ENCODE measurements at regions not wholly inside any gene's neighbourhood (a gene's known extent, or its start where the extent isn't known, plus 50 kb on each side); places are given as distances from the start of the nearest gene placed in this dataset.
A peak's percentile ranks its signal among the peaks of the same experiment; 100 is the strongest.

GRCh38 chr17:74037320-74037719 is 166.2 kb upstream of the RPL38 start:
- DNase-seq (ENCODE audit: insufficient read length, low spot score) (no peak), FAIRE-seq (no peak)
- no peak for TF ChIP-seq POLR2A (IDR thresholded peaks at IDR 0.05; ENCODE audit: low read depth, low read length)

DNA sequence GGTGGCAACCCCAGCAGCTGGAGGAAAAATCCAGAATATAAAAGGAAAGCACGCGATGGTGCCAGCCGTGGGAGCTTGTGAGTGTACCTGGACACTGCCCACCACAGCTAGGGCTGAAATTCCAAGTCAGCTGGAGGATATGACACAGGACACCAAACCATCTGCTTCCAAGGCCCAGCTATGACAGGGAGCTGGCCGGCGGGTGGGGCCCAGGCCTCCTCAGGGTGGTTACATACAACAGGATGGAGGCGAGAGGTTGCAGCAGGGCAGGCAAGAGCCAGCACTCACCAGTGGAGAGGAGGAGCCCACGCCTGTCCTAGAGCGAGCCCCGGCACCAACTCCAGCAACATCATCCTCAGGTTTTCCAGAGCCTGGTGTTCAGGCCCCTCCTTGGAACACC is 163.2 kb upstream of the RPL38 start:
- DNase-seq (ENCODE audit: insufficient read length, low spot score) (no peak), FAIRE-seq (no peak)
- no peak for TF ChIP-seq POLR2A (IDR thresholded peaks at IDR 0.05; ENCODE audit: low read depth, low read length)

- DNase-seq (ENCODE audit: insufficient read length, low spot score) (no peak), FAIRE-seq (no peak)
- TF ChIP-seq POLR2A (IDR thresholded peaks at IDR 0.05; ENCODE audit: low read depth, low read length): no peak
Measured at GRCh38 chr17:74040729-74041128, 162.7 kb upstream of the RPL38 start.

DNA sequence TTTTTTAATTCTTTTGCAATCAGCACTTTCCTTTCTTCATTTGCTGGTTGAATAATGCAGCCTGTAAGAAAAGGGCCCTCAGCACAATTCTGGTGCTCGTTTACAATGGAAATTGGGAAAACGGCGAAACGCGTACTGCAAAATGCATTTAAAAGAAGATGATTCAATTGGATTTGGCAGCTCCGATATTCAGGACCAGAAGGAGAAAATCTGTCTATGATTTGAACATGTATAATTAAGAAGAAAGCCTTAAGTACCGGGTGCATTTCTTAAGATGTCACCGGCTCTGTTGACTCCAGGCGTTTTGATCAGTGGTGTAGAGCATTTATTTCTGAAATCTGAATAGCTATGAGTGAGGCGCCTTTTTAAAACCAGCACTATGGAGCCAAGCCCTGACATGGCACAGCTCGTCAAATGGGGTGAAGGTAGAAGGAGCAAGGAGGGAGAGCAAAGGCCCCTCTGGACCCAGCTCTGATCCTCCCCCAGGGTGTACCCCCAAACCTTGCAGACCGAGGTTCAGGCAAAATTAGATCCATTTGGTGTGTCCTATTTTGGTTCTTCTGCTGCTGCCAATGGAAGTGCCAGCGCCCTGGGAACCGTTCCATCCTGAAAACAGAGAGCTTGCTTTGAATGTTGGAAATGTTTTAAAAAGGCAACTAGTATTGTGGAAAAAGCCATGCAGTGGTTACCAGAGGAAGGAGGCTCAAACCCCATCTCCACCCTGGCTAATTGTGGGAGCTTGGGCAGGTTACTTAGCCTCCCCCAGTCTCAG is 161.4 kb upstream of the RPL38 start:
- DNase-seq (ENCODE audit: insufficient read length, low spot score) (no peak), FAIRE-seq (no peak)
- TF ChIP-seq POLR2A (IDR thresholded peaks at IDR 0.05; ENCODE audit: low read depth, low read length): no peak

DNA sequence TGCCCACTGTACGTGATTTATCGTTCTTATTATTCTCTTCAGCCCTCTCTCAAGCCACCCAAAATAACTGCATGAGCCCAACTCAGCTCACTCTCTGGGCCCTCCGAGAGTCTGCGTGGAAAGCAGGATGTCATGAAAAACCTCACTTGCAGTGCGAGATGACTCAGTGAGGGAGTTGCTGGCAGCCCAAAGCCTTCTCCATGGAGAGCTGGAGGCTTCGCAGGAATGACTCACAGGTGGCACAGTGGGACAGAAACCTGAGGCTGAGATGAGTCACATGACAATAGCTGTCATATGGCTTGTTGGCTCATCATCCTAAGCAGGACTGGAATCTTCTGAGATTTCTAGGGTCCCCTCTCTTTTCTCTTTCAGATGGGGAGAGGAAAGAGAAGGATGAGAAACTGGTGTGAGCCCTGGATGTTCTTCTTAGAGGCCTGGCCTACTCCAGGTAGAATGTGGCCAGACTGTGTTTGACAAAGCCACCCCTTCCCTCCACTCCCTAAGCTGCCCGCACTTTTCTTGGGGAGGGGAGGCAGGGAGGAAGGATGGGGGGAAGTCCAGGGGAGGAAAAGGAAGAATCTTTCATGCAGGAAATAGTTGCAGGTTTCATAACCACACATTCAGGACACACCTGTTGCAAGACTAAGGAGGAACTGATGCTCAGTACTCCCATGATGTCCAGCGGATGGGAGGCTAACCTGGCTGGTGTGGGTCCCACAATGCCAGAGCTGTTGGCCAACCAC is 160.6 kb upstream of the RPL38 start:
- TF ChIP-seq POLR2A (IDR thresholded peaks at IDR 0.05; ENCODE audit: low read depth, low read length): no peak
- peak; percentile 98 for DNase-seq (ENCODE audit: insufficient read length, low spot score)
- FAIRE-seq: no peak

- no peak for TF ChIP-seq POLR2A (IDR thresholded peaks at IDR 0.05; ENCODE audit: low read depth, low read length)
- no peak for FAIRE-seq
- no peak for DNase-seq (ENCODE audit: insufficient read length, low spot score)
Measured at GRCh38 chr17:74043976-74044375, 159.5 kb upstream of the RPL38 start.

DNA sequence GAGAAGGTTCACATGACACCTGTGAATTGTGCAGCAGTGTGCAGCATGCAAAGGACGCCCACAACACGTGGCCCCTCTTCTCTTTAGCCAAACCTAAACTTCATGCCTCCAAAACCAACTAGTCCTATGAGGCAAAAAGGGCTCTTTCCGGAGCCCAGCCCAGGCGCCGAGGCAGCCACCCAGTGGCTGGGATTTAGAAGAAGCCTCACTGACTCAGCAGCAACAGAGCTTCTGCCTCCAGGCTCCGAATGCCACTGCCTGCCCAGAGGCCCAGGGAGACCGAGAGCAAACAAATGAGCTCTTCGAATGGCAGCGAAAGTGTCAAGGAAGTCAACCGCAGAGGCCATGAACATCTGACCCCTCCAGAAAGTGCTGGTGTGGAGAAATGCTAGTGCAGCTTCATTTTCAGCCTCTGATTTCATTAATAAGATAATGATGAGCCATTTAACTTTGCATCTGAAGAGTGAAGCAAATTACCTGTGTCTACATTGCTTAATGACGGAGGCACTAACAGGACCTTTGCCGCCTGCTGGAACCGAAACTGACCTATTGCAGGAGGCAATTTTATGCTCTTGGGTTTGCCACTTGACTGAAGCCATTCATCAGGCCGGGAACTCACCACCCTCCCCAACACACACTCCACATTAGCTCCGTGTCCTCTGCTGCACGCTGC is 157.7 kb upstream of the RPL38 start:
- DNase-seq (ENCODE audit: insufficient read length, low spot score): no peak
- FAIRE-seq: no peak
- no peak for TF ChIP-seq POLR2A (IDR thresholded peaks at IDR 0.05; ENCODE audit: low read depth, low read length)

- no peak for DNase-seq (ENCODE audit: insufficient read length, low spot score)
- no peak for TF ChIP-seq POLR2A (IDR thresholded peaks at IDR 0.05; ENCODE audit: low read depth, low read length)
- no peak for FAIRE-seq
Measured at GRCh38 chr17:74049167-74049966, 154.1 kb upstream of the RPL38 start.

- no peak for DNase-seq (ENCODE audit: insufficient read length, low spot score)
- no peak for TF ChIP-seq POLR2A (IDR thresholded peaks at IDR 0.05; ENCODE audit: low read depth, low read length)
- no peak for FAIRE-seq
Measured at GRCh38 chr17:74049967-74050458, 153.5 kb upstream of the RPL38 start.

DNA sequence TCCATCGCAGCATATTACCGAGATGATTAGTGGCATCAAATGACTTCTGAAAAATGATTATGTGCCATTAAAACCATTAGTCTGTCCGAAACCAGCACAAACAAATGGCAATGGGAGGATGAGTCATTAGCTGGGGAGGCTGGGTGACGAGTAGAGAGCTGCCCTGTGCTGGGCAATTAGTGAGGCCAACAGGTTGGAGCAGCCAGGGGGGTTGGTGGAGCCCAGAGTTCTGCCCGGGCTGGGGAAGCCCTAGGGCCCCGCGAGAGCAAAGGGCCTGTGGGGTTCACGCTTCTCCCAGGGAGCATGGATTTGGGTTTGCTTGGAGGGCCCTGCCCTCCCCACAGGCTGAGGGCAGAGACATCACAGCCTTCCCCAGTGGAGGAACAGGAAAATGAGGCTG is 152.1 kb upstream of the RPL38 start:
- TF ChIP-seq POLR2A (IDR thresholded peaks at IDR 0.05; ENCODE audit: low read depth, low read length): no peak
- FAIRE-seq (no peak), DNase-seq (ENCODE audit: insufficient read length, low spot score) (no peak)

DNA sequence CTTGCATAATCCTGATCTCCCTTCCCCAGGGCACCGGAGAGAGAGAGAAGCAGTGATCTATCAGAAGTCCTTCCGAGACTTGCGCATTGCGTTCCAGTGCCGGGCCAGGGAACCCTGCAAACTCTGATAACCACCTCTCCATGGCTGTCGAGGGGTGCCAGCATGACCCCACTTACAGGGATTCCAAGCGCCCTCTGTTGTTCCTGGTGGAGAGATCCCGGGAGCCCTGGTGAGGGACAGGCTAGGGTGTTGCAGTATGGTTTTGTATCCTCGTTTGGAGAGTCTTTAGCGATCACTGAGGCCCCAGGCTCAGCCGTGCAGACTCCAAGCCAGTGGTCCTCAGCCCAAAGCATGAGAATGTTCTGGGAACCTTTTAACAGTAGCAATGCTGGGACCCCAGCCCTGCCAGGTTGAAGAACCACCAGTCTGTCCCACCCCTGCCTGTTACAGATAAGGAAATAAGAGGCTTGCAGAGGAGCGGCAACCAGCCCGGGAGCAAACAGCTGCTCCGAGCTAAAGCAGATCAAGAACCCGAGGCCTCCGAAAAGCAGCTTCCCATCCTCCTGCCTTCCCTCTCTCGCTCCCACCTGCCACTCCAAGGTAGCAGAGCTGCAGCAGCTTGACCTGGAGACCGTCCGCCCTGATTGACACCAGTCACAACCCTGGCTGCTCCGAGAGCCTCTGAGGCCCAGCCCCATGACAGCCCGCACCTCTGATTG is 150.3 kb upstream of the RPL38 start:
- TF ChIP-seq POLR2A (IDR thresholded peaks at IDR 0.05; ENCODE audit: low read depth, low read length): no peak
- no peak for FAIRE-seq
- no peak for DNase-seq (ENCODE audit: insufficient read length, low spot score)

DNA sequence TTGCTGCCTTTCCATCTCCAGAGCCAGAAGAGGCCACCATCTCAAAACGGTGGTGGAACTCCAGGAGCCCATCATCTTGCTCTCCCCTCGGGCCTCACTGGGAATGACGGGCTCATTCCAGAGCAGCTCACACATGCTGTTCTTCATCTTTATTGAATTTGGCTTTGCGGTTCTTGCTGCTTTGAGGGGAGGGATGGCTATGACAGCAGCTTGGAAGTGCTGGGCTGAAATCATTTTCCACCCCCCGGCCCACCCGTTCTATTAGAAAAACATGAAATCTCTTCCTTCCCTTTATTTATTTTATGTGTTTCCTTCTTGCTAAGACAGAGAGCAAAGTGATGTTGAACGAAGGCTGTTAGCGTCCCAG is 149.8 kb upstream of the RPL38 start:
- no peak for DNase-seq (ENCODE audit: insufficient read length, low spot score)
- no peak for TF ChIP-seq POLR2A (IDR thresholded peaks at IDR 0.05; ENCODE audit: low read depth, low read length)
- no peak for FAIRE-seq

- FAIRE-seq (no peak), DNase-seq (ENCODE audit: insufficient read length, low spot score) (no peak)
- no peak for TF ChIP-seq POLR2A (IDR thresholded peaks at IDR 0.05; ENCODE audit: low read depth, low read length)
Measured at GRCh38 chr17:74054249-74054648, 149.2 kb upstream of the RPL38 start.
